Keratinocyte (primary cell): ENCODE measurements at regions not wholly inside any gene's neighbourhood (a gene's known extent, or its start where the extent isn't known, plus 50 kb on each side); places are given as distances from the start of the nearest gene placed in this dataset.

Experiments
- DNase-seq: peaks from one replicate; pipeline ENCODE4 v3.0.0-alpha.2; 2011; ENCODE audit warnings: low read depth, missing footprints, low spot score
- FAIRE-seq: peaks from 2 replicates; lab custom pipeline; 2011; peaks lifted over from hg19 to GRCh38; lab: Jason Lieb, UNC
- H2AFZ ChIP-seq: 2 replicates; pipeline ENCODE4 v1.6.0; 2012; ENCODE audit warnings: low read length, control low read depth, inconsistent platforms; ENCODE audit not compliant: control insufficient read depth
- H3K27ac ChIP-seq: 2 replicates; pipeline ENCODE4 v1.5.1; 2011; ENCODE audit warnings: low read length; ENCODE audit not compliant: control insufficient read depth, insufficient read depth
- H3K27me3 ChIP-seq: 3 replicates; pipeline ENCODE4 v1.6.0; 2011; ENCODE audit warnings: low read length; ENCODE audit not compliant: control insufficient read depth, insufficient read depth; ENCODE audit errors: extremely low read depth
- H3K36me3 ChIP-seq, 2 experiments: 2 replicates in 1 of 2; 3 replicates in 1 of 2; pipeline ENCODE4 v1.5.1; 2011; ENCODE audit warnings: low read length in 2 of 2, mild to moderate bottlenecking in 1 of 2; ENCODE audit not compliant: control insufficient read depth in 2 of 2, insufficient read depth in 2 of 2; ENCODE audit errors: extremely low read depth in 1 of 2
- H3K4me1 ChIP-seq: 3 replicates; pipeline ENCODE4 v1.5.1; 2011; ENCODE audit warnings: low read length; ENCODE audit not compliant: control insufficient read depth, insufficient read depth; ENCODE audit errors: extremely low read depth
- H3K4me2 ChIP-seq: 3 replicates; pipeline ENCODE4 v1.6.0; 2011; ENCODE audit warnings: low read depth, low read length; ENCODE audit not compliant: control insufficient read depth, insufficient read depth; ENCODE audit errors: extremely low read depth
- H3K4me3 ChIP-seq, 3 experiments: fragments of 200-600 bp in 1 of 3; sonication (generic) in 1 of 3; 2 replicates in 2 of 3; 3 replicates in 1 of 3; pipeline ENCODE4 v1.5.1; 2011 to 2016; ENCODE audit warnings: low read length in 3 of 3, mild to moderate bottlenecking in 3 of 3, control low read depth in 2 of 3, inconsistent platforms in 1 of 3, low read depth in 1 of 3, mixed read lengths in 1 of 3, mixed run types in 1 of 3, moderate library complexity in 1 of 3; ENCODE audit not compliant: control insufficient read depth in 2 of 3, insufficient read depth in 2 of 3; ENCODE audit errors: extremely low read depth in 1 of 3
- H3K79me2 ChIP-seq: 2 replicates; pipeline ENCODE4 v1.6.0; 2012; ENCODE audit warnings: low read length; ENCODE audit not compliant: control insufficient read depth, insufficient read depth
- H3K9ac ChIP-seq: 3 replicates; pipeline ENCODE4 v1.6.0; 2011; ENCODE audit warnings: low read length; ENCODE audit not compliant: control insufficient read depth, insufficient read depth; ENCODE audit errors: extremely low read depth
- H3K9me1 ChIP-seq: 3 replicates; pipeline ENCODE4 v1.6.0; 2011; ENCODE audit warnings: low read length; ENCODE audit not compliant: control insufficient read depth, insufficient read depth; ENCODE audit errors: extremely low read depth
- H3K9me3 ChIP-seq: 2 replicates; pipeline ENCODE4 v1.5.1; 2012; ENCODE audit warnings: low read depth, low read length; ENCODE audit not compliant: control insufficient read depth
- H4K20me1 ChIP-seq: 3 replicates; pipeline ENCODE4 v1.6.0; 2011; ENCODE audit warnings: low read length; ENCODE audit not compliant: control insufficient read depth, insufficient read depth; ENCODE audit errors: extremely low read depth
- EZH2 ChIP-seq: IDR thresholded peaks from one replicate; pipeline ENCODE4 v1.6.1; 2012; ENCODE audit warnings: inconsistent platforms, mild to moderate bottlenecking, low read length, moderate library complexity
- dilution Hi-C: fragments of 300-500 bp; cut with MboI; formaldehyde crosslinking; loops from one replicate; pipeline ENCODE4 v1.7.0; 2020; ENCODE audit warnings: low sequenced_read_pairs; ENCODE audit not compliant: extremely low pct_ligation_motif_present
- TF ChIP-seq, protein P1 (sequence below), 3 experiments: IDR thresholded peaks in 1 of 3; conservative IDR thresholded peaks in 1 of 3; optimal IDR thresholded peaks in 1 of 3; 2 replicates in 2 of 3; 3 replicates in 1 of 3; pipeline versions ENCODE3 to v1.5.1; 2011; ENCODE audit warnings: low read length in 3 of 3, mild to moderate bottlenecking in 3 of 3, moderate library complexity in 2 of 3, control low read depth in 1 of 3, inconsistent platforms in 1 of 3; ENCODE audit not compliant: insufficient read depth in 2 of 3; ENCODE audit errors: extremely low read depth in 1 of 3

DNA sequence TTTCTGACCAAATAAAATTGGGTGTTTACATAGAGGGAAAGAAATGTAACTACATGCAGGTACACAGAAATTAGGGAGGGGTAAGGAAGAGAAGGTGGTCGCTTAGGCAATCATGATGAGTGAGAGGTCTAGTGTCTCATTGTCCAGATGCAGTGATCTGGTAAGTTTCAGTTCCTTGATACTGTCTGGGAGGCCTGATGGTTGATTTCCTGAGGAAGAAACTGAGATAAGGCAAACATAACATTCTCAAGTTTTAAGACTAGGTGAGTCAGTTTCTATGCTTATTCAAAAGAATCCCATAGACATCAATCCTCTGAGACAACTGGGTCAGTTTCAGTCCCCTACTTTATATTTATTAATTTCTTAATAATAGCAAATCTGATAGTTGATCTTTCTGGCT, 843.3 kb upstream of the CDH10 start:
- no peak overlapping the region for H3K4me3 ChIP-seq
- no peak for TF ChIP-seq EZH2
- TF ChIP-seq, protein P1, sequence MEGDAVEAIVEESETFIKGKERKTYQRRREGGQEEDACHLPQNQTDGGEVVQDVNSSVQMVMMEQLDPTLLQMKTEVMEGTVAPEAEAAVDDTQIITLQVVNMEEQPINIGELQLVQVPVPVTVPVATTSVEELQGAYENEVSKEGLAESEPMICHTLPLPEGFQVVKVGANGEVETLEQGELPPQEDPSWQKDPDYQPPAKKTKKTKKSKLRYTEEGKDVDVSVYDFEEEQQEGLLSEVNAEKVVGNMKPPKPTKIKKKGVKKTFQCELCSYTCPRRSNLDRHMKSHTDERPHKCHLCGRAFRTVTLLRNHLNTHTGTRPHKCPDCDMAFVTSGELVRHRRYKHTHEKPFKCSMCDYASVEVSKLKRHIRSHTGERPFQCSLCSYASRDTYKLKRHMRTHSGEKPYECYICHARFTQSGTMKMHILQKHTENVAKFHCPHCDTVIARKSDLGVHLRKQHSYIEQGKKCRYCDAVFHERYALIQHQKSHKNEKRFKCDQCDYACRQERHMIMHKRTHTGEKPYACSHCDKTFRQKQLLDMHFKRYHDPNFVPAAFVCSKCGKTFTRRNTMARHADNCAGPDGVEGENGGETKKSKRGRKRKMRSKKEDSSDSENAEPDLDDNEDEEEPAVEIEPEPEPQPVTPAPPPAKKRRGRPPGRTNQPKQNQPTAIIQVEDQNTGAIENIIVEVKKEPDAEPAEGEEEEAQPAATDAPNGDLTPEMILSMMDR (optimal IDR thresholded peaks at IDR 0.05 in 1 of 3, IDR thresholded peaks at IDR 0.05 in 1 of 3, conservative IDR thresholded peaks at IDR 0.05 in 1 of 3; ENCODE audit: extremely low read depth in 1 of 3, insufficient read depth in 2 of 3, low read length in 3 of 3): no peak
- no peaks in the 10 kb centered on the region for H3K9me1 ChIP-seq
- no peaks in the 10 kb centered on the region for H3K27me3 ChIP-seq
- H3K27ac ChIP-seq: no peak overlapping the region
- no peaks in the 10 kb centered on the region for H4K20me1 ChIP-seq
- H3K9me3 ChIP-seq: no peaks in the 10 kb centered on the region
- no peak for FAIRE-seq
- no peak overlapping the region for H2AFZ ChIP-seq
- dilution Hi-C loops: no loop called here
- no peaks in the 10 kb centered on the region for H3K36me3 ChIP-seq
- no peak for DNase-seq
- no peak overlapping the region for H3K9ac ChIP-seq
- no peaks in the 10 kb centered on the region for H3K79me2 ChIP-seq
- H3K4me1 ChIP-seq: no peaks in the 10 kb centered on the region
- no peak overlapping the region for H3K4me2 ChIP-seq

DNA sequence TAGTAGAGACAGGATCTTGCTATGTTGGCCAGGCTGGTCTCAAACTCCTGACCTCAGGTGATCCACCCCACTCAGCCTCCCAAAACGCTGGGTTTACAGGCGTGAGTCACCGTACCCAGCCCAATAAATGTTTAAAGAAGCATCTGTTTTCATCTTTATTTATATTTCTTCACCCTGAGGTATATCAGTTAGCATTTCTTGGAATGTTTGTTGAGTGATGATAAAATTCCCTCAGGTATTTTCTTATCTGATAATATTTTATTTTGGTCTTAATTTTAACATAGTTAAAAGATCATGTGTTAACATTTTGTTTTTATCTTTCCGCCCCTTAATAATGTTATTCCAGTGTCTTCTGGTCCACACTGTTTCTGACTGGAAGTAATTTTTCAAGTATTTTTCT, 839.6 kb upstream of the CDH10 start:
- Histone ChIP-seq H3K4me3 (no peak overlapping the region), H3K9me3 (no peaks in the 10 kb centered on the region), H3K4me1 (no peaks in the 10 kb centered on the region), H3K27me3 (no peaks in the 10 kb centered on the region), H3K36me3 (no peaks in the 10 kb centered on the region), H3K4me2 (no peak overlapping the region), H4K20me1 (no peaks in the 10 kb centered on the region), H3K79me2 (no peaks in the 10 kb centered on the region), H3K9me1 (no peaks in the 10 kb centered on the region), H2AFZ (no peak overlapping the region), H3K9ac (no peak overlapping the region), H3K27ac (no peak overlapping the region)
- TF ChIP-seq, protein P1 (optimal IDR thresholded peaks at IDR 0.05 in 1 of 3, IDR thresholded peaks at IDR 0.05 in 1 of 3, conservative IDR thresholded peaks at IDR 0.05 in 1 of 3; ENCODE audit: extremely low read depth in 1 of 3, insufficient read depth in 2 of 3, low read length in 3 of 3): no peak
- no peak for TF ChIP-seq EZH2
- DNase-seq: no peak
- FAIRE-seq: no peak
- dilution Hi-C loops: no loop called here
